AG04450 (cell line): ENCODE measurements at regions not wholly inside any gene's neighbourhood (a gene's known extent, or its start where the extent isn't known, plus 50 kb on each side); places are given as distances from the start of the nearest gene placed in this dataset.

ENCODE experiments used
- CTCF ChIA-PET: fragments of 300-600, 350-600 bp; formaldehyde crosslinking; extraction: SDS; loops from one replicate; lab custom pipeline; 2022; ENCODE audit warnings: antibody characterized with exemption, inconsistent platforms; lab: Charles Lee
- POLR2A ChIA-PET: fragments of 350-600 bp; formaldehyde crosslinking; extraction: SDS; loops from one replicate; lab custom pipeline; 2021; ENCODE audit warnings: antibody characterized with exemption, inconsistent platforms; lab: Yijun Ruan, JAX
- DNase-seq: peaks from one replicate; pipeline ENCODE4 v3.0.0-alpha.2; 2011; ENCODE audit warnings: low read depth, low spot score
- H3K27ac ChIP-seq: one replicate; pipeline ENCODE4 v1.5.1; 2012; ENCODE audit warnings: low read depth, low read length, control low read depth
- H3K27me3 ChIP-seq: one replicate; pipeline ENCODE4 v1.6.0; 2012; ENCODE audit warnings: low read length; ENCODE audit not compliant: control insufficient read depth, insufficient read depth
- H3K4me3 ChIP-seq: 2 replicates; pipeline ENCODE4 v1.5.1; 2011; ENCODE audit warnings: mild to moderate bottlenecking, low read depth, low read length, control low read depth
- H3K9me3 ChIP-seq: 2 replicates; pipeline ENCODE4 v1.5.1; 2012; ENCODE audit warnings: low read length; ENCODE audit not compliant: control insufficient read depth, insufficient read depth
- TF ChIP-seq, protein P1 (sequence below): IDR thresholded peaks from 2 replicates; pipeline ENCODE4 v1.5.1; 2011; ENCODE audit warnings: low read depth, low read length, control low read depth, inconsistent platforms

DNA sequence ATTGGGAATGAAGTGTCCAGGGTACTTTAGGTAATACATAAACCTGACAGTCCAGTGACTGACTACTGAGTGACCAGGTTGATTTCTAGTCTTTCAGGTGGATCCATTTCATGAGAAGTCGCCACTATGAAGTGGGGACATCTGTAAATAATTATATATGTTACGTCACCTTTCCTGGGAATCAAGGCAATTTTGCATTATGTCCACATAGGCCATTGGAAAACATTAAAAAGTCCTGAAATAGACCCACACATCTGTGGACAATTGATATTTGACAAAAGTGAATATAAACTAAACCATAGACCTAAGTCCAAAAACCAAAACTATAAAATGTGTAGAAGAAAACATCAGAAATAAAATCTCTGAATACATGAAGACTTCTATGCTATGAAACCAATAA lies 231.5 kb downstream of the C6orf118 start:
- no peaks in the 10 kb centered on the region for H3K27me3 ChIP-seq
- H3K4me3 ChIP-seq: no peak overlapping the region
- TF ChIP-seq, protein P1, sequence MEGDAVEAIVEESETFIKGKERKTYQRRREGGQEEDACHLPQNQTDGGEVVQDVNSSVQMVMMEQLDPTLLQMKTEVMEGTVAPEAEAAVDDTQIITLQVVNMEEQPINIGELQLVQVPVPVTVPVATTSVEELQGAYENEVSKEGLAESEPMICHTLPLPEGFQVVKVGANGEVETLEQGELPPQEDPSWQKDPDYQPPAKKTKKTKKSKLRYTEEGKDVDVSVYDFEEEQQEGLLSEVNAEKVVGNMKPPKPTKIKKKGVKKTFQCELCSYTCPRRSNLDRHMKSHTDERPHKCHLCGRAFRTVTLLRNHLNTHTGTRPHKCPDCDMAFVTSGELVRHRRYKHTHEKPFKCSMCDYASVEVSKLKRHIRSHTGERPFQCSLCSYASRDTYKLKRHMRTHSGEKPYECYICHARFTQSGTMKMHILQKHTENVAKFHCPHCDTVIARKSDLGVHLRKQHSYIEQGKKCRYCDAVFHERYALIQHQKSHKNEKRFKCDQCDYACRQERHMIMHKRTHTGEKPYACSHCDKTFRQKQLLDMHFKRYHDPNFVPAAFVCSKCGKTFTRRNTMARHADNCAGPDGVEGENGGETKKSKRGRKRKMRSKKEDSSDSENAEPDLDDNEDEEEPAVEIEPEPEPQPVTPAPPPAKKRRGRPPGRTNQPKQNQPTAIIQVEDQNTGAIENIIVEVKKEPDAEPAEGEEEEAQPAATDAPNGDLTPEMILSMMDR: no peak
- ChIA-PET POLR2A (no interaction called here), CTCF (no interaction called here)
- peaks cover 12% of the 10 kb centered on the region; the same call in 1 of the 2 replicates for H3K9me3 ChIP-seq
- H3K27ac ChIP-seq: no peak overlapping the region
- DNase-seq: no peak

DNA sequence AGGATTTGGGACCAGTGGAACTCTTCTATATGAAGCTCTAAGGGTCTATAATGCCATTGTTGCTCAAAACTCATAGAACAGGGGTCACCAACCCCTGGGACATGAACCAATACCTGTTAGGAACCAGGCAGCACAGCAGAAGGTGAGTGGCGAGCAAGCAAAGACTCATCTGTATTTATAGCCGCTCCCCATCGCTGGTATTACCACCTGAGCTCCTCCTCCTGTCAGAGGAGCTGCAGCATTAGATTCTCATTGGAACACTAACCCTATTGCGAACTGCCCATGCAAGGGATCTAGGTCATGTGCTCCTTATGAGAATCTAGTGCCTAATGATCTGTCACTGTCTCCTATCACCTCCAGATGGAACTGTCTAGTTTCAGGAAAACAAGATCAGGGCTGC lies 237.5 kb downstream of the C6orf118 start:
- CTCF ChIA-PET: no interaction called here
- Histone ChIP-seq H3K27ac (no peak overlapping the region), H3K9me3 (peaks cover 19% of the 10 kb centered on the region; the same call in 1 of the 2 replicates), H3K27me3 (no peaks in the 10 kb centered on the region), H3K4me3 (no peak overlapping the region)
- DNase-seq: no peak
- TF ChIP-seq, protein P1: no peak
- POLR2A ChIA-PET: no interaction called here

DNA sequence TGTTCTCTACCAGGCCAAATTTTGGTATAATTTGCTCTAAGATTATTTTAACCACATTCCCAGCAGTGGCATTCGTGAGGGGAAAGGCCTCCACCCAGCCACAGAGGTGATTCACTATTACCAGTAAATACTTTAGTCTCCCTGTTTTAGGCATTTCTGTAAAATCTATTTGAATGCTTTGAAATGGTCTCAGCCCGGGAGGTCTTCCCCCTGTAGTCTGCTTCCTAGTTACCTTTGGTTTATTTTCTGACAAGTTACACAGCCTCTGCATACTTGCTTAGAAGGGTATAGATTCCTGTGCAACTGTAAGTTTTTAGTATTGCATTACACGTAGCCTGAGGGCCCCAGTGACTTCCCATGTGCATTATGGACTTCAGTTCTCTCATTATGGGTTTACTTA lies 248.7 kb downstream of the C6orf118 start:
- TF ChIP-seq, protein P1: no peak
- CTCF ChIA-PET: no interaction called here
- no peak for DNase-seq
- Histone ChIP-seq H3K9me3 (peaks cover 37% of the 10 kb centered on the region), H3K27ac (no peak overlapping the region), H3K27me3 (no peaks in the 10 kb centered on the region), H3K4me3 (no peak overlapping the region)
- POLR2A ChIA-PET: no interaction called here

DNA sequence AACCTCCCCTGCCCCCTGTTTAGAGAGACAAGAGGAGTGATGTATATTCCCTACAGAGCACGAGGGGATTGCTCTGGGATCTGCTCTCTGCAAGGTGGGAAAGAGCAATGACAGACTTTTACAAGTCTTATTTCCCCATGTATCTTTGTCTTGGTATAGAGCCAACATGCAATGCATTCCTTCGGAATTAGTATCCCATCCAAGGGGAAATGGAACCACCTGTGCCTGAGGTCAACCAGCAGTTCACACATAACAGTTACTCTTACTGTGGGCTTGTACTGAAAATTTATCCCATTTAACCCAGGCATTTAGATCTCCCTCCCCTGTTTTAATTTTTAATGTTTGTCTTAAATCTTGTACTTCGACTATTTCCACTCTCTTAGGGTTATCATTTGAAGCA lies 250.4 kb downstream of the C6orf118 start:
- POLR2A ChIA-PET: no interaction called here
- H3K27ac ChIP-seq: no peak overlapping the region
- no peak for DNase-seq
- CTCF ChIA-PET: no interaction called here
- no peak overlapping the region for H3K4me3 ChIP-seq
- H3K27me3 ChIP-seq: no peaks in the 10 kb centered on the region
- H3K9me3 ChIP-seq: peaks cover 37% of the 10 kb centered on the region
- TF ChIP-seq, protein P1: no peak

DNA sequence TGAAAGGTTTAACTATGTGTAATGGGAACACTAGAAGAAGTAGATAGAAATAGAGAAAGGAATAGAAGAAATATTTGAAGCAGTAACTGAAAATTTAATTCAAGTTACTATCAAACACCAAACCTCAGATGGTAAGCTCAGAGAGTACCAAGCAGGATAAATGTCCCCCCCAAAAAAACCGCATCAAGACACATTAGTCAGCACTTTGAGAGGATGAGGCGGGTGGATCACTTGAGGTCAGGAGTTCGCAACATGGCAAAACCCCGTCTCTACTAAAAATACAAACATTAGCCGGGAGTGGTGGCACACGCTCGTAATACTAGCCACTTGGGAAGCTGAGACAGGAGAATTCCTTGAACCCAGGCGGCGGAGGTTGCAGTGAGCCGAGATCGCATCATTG lies 253.1 kb downstream of the C6orf118 start:
- ChIA-PET CTCF (no interaction called here), POLR2A (no interaction called here)
- TF ChIP-seq, protein P1: no peak
- Histone ChIP-seq H3K4me3 (no peak overlapping the region), H3K27ac (no peak overlapping the region), H3K27me3 (no peaks in the 10 kb centered on the region), H3K9me3 (peaks cover 32% of the 10 kb centered on the region)
- DNase-seq: no peak
